GM12878 (cell line): ENCODE measurements at regions not wholly inside any gene's neighbourhood (a gene's known extent, or its start where the extent isn't known, plus 50 kb on each side); places are given as distances from the start of the nearest gene placed in this dataset.

ENCODE experiments used
- ATAC-seq: fragments of 200-7000 bp; cut with Tn5 transposase; 3 replicates; pipeline ENCODE4 v1.9.1; 2020; ENCODE audit warnings: mild to moderate bottlenecking, moderate library complexity
- BruUV-seq: library from RNA; stranded (reverse); fragments of 400-500 nt; replicated peaks from 2 replicates; lab custom pipeline; 2021; lab: Mats Ljungman, UMichigan
- CTCF ChIA-PET: fragments of 300-600 bp; sonication (Branson Sonifier 250); formaldehyde crosslinking; extraction: SDS; loops from one replicate; lab custom pipeline; 2021; ENCODE audit warnings: inconsistent platforms; lab: Yijun Ruan, JAX
- POLR2A ChIA-PET: fragments of 350-600 bp; formaldehyde crosslinking; extraction: SDS; loops from one replicate; lab custom pipeline; 2021; ENCODE audit warnings: inconsistent platforms; lab: Charles Lee
- RAD21 ChIA-PET: fragments of 300-600 bp; sonication (Branson Sonifier 250); formaldehyde crosslinking; loops from one replicate; lab custom pipeline; 2023; ENCODE audit warnings: antibody characterized with exemption; ENCODE audit not compliant: unreplicated experiment; lab: Charles Lee
- SMC1A ChIA-PET: fragments of 300-600 bp; sonication (Branson Sonifier 250); formaldehyde crosslinking; loops from one replicate; lab custom pipeline; 2023; ENCODE audit not compliant: unreplicated experiment, uncharacterized antibody; lab: Charles Lee
- DNase-seq: peaks from one replicate; pipeline ENCODE4 v3.0.0-alpha.2; 2011; ENCODE audit warnings: low read depth, low spot score
- FAIRE-seq: peaks from 3 replicates; lab custom pipeline; 2011; peaks lifted over from hg19 to GRCh38; lab: Jason Lieb, UNC
- H2AFZ ChIP-seq: 2 replicates; pipeline ENCODE4 v1.6.0; 2011; ENCODE audit warnings: low read depth, low read length, control low read depth; ENCODE audit not compliant: control insufficient read depth
- H3K27ac ChIP-seq: 2 replicates; pipeline ENCODE4 v1.5.1; 2011; ENCODE audit warnings: control low read depth; ENCODE audit not compliant: control insufficient read depth, insufficient read depth
- H3K27me3 ChIP-seq, 2 experiments: replicated peaks in 1 of 2; 2 replicates each; pipeline versions ENCODE4 v1.6.0 to v1.6.1; 2011; ENCODE audit warnings: low read length in 1 of 2; ENCODE audit not compliant: control insufficient read depth in 2 of 2, insufficient read depth in 2 of 2
- H3K36me3 ChIP-seq, 2 experiments: 2 replicates each; pipeline ENCODE4 v1.5.1; 2011; ENCODE audit warnings: low read length in 1 of 2; ENCODE audit not compliant: control insufficient read depth in 2 of 2, insufficient read depth in 2 of 2
- H3K4me1 ChIP-seq: 2 replicates; pipeline ENCODE4 v1.6.1; 2011; ENCODE audit warnings: mild to moderate bottlenecking, low read length, moderate library complexity, mixed read lengths; ENCODE audit not compliant: control insufficient read depth, insufficient read depth
- H3K4me2 ChIP-seq: 2 replicates; pipeline ENCODE4 v1.6.0; 2011; ENCODE audit warnings: control low read depth; ENCODE audit not compliant: control insufficient read depth, insufficient read depth
- H3K4me3 ChIP-seq: fragments of 200-600 bp; sonication (generic); 2 replicates; pipeline ENCODE4 v1.5.1; 2016
- H3K79me2 ChIP-seq: 2 replicates; pipeline ENCODE4 v1.6.0; 2011; ENCODE audit warnings: low read length; ENCODE audit not compliant: control insufficient read depth, insufficient read depth
- H3K9ac ChIP-seq: 2 replicates; pipeline ENCODE4 v1.8.0; 2011; ENCODE audit warnings: low read length, control low read depth, mixed read lengths; ENCODE audit not compliant: control insufficient read depth, insufficient read depth
- H3K9me3 ChIP-seq: replicated peaks from 3 replicates; pipeline ENCODE4 v1.5.1; 2011; ENCODE audit warnings: mild to moderate bottlenecking, low read length; ENCODE audit not compliant: control insufficient read depth, insufficient read depth
- H4K20me1 ChIP-seq: 2 replicates; pipeline ENCODE4 v1.6.0; 2011; ENCODE audit not compliant: control insufficient read depth, insufficient read depth
- E2F4 ChIP-seq: IDR thresholded peaks from 2 replicates; pipeline ENCODE4 v1.6.1; 2012; ENCODE audit warnings: low read depth, low read length, improper control_type of control experiment
- GABPA ChIP-seq: IDR thresholded peaks from 2 replicates; pipeline ENCODE4 v1.6.1; 2014; ENCODE audit warnings: antibody characterized with exemption, low read depth, mild to moderate bottlenecking, inconsistent platforms
- PAX5 ChIP-seq: IDR thresholded peaks from 2 replicates; pipeline ENCODE4 v1.6.1; 2011; ENCODE audit warnings: low read depth, low read length, borderline replicate concordance
- PBX3 ChIP-seq: IDR thresholded peaks from 2 replicates; pipeline ENCODE4 v1.6.1; 2011; ENCODE audit warnings: mild to moderate bottlenecking, low read depth, low read length, moderate library complexity; ENCODE audit not compliant: insufficient replicate concordance
- POLR2AphosphoS5 ChIP-seq: IDR thresholded peaks from 2 replicates; pipeline ENCODE4 v1.6.1; 2011; ENCODE audit warnings: mild to moderate bottlenecking, low read length, inconsistent platforms
- RCOR1 ChIP-seq: conservative IDR thresholded peaks from 2 replicates; pipeline ENCODE4 v1.6.1; 2012; ENCODE audit warnings: low read depth, low read length, improper control_type of control experiment
- WGBS: methylation state at CpG from one replicate; pipeline ENCODE4 v1.1.6; 2016; ENCODE audit warnings: low lambda C conversion rate; ENCODE audit not compliant: insufficient replicate concordance, insufficient coverage; ENCODE audit errors: missing lambda C conversion rate; 5-methylcytosine and 5-hydroxymethylcytosine counted together
- in situ Hi-C: fragments of 300-500 bp; cut with MboI; formaldehyde crosslinking; loops from 9 replicates; pipeline ENCODE4 v1.14.3; 2018; ENCODE audit warnings: mixed read lengths
- intact Hi-C: fragments of 100-400 bp; cut with micrococcal nuclease; formaldehyde crosslinking; loops from one replicate; pipeline ENCODE4 v1.14.2; 2022; ENCODE audit not compliant: unreplicated experiment

GRCh38 chr22:48742556-48743343 lies 1084.9 kb downstream of the BRD1 start:
- Histone ChIP-seq H3K27me3 (no peaks in the 10 kb centered on the region), H3K9ac (no peak overlapping the region), H3K4me1 (no peaks in the 10 kb centered on the region), H3K36me3 (no peaks in the 10 kb centered on the region), H4K20me1 (no peaks in the 10 kb centered on the region), H3K9me3 (no peaks in the 10 kb centered on the region; the same call in 2 of the 3 replicates), H2AFZ (no peak overlapping the region), H3K79me2 (no peaks in the 10 kb centered on the region), H3K4me2 (no peak overlapping the region), H3K27ac (no peak overlapping the region), H3K4me3 (no peak overlapping the region)
- CTCF ChIA-PET = no interaction called here
- SMC1A ChIA-PET = no interaction called here
- no peak for DNase-seq
- 66% methylated on average over 34 of the region's 39 CpGs for WGBS
- RAD21 ChIA-PET = no interaction called here
- in situ Hi-C loops (no loop called here), intact Hi-C loops (no loop called here)
- FAIRE-seq = no peak
- ATAC-seq = no peak
- TF ChIP-seq E2F4 (no peak), RCOR1 (no peak), PBX3 (no peak), PAX5 (no peak), GABPA (no peak), POLR2AphosphoS5 (no peak)
- BruUV-seq = no TSS peak
- POLR2A ChIA-PET = no interaction called here
